Trophoblast cell (in vitro differentiated cells and primary cell): ENCODE measurements at regions not wholly inside any gene's neighbourhood (a gene's known extent, or its start where the extent isn't known, plus 50 kb on each side); places are given as distances from the start of the nearest gene placed in this dataset.
A peak's percentile ranks its signal among the peaks of the same experiment; 100 is the strongest.

ENCODE experiments used
- DNase-seq, 2 donors: peaks; one replicate each; pipeline ENCODE4 v3.0.0-alpha.2; 2016
- H2AFZ ChIP-seq: 2 replicates; pipeline ENCODE4 v1.6.1; 2013; ENCODE audit warnings: low read length, moderate library complexity, mild to moderate bottlenecking; ENCODE audit not compliant: insufficient read depth, poor library complexity
- H2AK5ac ChIP-seq: 2 replicates; pipeline ENCODE4 v1.6.1; 2013; ENCODE audit warnings: mild to moderate bottlenecking, low read length
- H2BK120ac ChIP-seq: 2 replicates; pipeline ENCODE4 v1.6.1; 2013; ENCODE audit warnings: low read length, mild to moderate bottlenecking, moderate library complexity; ENCODE audit not compliant: insufficient read depth, poor library complexity
- H2BK12ac ChIP-seq: 2 replicates; pipeline ENCODE4 v1.6.1; 2013; ENCODE audit warnings: mild to moderate bottlenecking, low read length, moderate library complexity
- H2BK5ac ChIP-seq: 2 replicates; pipeline ENCODE4 v1.6.1; 2013; ENCODE audit warnings: low read length, low read depth, moderate library complexity, mild to moderate bottlenecking; ENCODE audit not compliant: poor library complexity
- H3K14ac ChIP-seq: 2 replicates; pipeline ENCODE4 v1.6.1; 2013; ENCODE audit warnings: mild to moderate bottlenecking, low read length
- H3K18ac ChIP-seq: 2 replicates; pipeline ENCODE4 v1.6.1; 2013; ENCODE audit warnings: mild to moderate bottlenecking, low read length
- H3K23ac ChIP-seq: 2 replicates; pipeline ENCODE4 v1.6.1; 2013; ENCODE audit warnings: low read length
- H3K27ac ChIP-seq: 2 replicates; pipeline ENCODE4 v1.5.1; 2013; ENCODE audit warnings: low read depth, mild to moderate bottlenecking, inconsistent platforms, low read length, moderate library complexity
- H3K27me3 ChIP-seq: 2 replicates; pipeline ENCODE4 v1.6.1; 2013; ENCODE audit warnings: inconsistent platforms, mild to moderate bottlenecking, low read length, moderate library complexity; ENCODE audit not compliant: insufficient read depth
- H3K36me3 ChIP-seq, 2 experiments: 1 replicate in 1 of 2; 2 replicates in 1 of 2; pipeline ENCODE4 v1.6.1; 2013; ENCODE audit warnings: low read length in 2 of 2, mild to moderate bottlenecking in 2 of 2, moderate library complexity in 1 of 2; ENCODE audit not compliant: insufficient read depth in 2 of 2, control insufficient read depth in 1 of 2
- H3K4ac ChIP-seq: 2 replicates; pipeline ENCODE4 v1.6.1; 2013; ENCODE audit warnings: low read depth, mild to moderate bottlenecking, low read length, moderate library complexity
- H3K4me1 ChIP-seq, 2 experiments: 1 replicate in 1 of 2; 2 replicates in 1 of 2; pipeline ENCODE4 v1.6.1; 2013; ENCODE audit warnings: low read length in 2 of 2, mild to moderate bottlenecking in 2 of 2, moderate library complexity in 1 of 2; ENCODE audit not compliant: insufficient read depth in 2 of 2, control insufficient read depth in 1 of 2
- H3K4me2 ChIP-seq: 2 replicates; pipeline ENCODE4 v1.6.1; 2013; ENCODE audit warnings: inconsistent platforms, mild to moderate bottlenecking, low read length, moderate library complexity
- H3K4me3 ChIP-seq: 2 replicates; pipeline ENCODE4 v1.5.1; 2013; ENCODE audit warnings: mild to moderate bottlenecking, low read depth, low read length, inconsistent platforms
- H3K79me1 ChIP-seq: one replicate; pipeline ENCODE4 v1.6.1; 2013; ENCODE audit warnings: low read length
- H3K79me2 ChIP-seq: 2 replicates; pipeline ENCODE4 v1.6.1; 2013; ENCODE audit warnings: low read length, mild to moderate bottlenecking; ENCODE audit not compliant: control insufficient read depth, insufficient read depth, poor library complexity
- H3K9ac ChIP-seq: 2 replicates; pipeline ENCODE4 v1.6.1; 2013; ENCODE audit warnings: mild to moderate bottlenecking, low read length
- H3K9me3 ChIP-seq: 2 replicates; pipeline ENCODE4 v1.6.1; 2013; ENCODE audit warnings: low read depth, mild to moderate bottlenecking, control low read depth, inconsistent platforms, low read length; ENCODE audit not compliant: insufficient read depth
- H4K12ac ChIP-seq: 2 replicates; pipeline ENCODE4 v1.6.1; 2013; ENCODE audit warnings: low read depth, mild to moderate bottlenecking, low read length, moderate library complexity
- H4K8ac ChIP-seq: 2 replicates; pipeline ENCODE4 v1.6.1; 2013; ENCODE audit warnings: low read depth, mild to moderate bottlenecking, low read length, moderate library complexity
- H4K91ac ChIP-seq: one replicate; pipeline ENCODE4 v1.6.1; 2013; ENCODE audit warnings: low read depth, mild to moderate bottlenecking, low read length, moderate library complexity
- WGBS: extraction: QIAGEN DNeasy Blood & Tissue Kit; methylation state at CpG from one replicate; pipeline ENCODE4 v1.1.7; 2013; ENCODE audit warnings: missing lambda C conversion rate; ENCODE audit not compliant: insufficient read length, insufficient coverage; ENCODE audit errors: extremely low coverage; 5-methylcytosine and 5-hydroxymethylcytosine counted together

- no peaks in the 10 kb centered on the region for H3K27me3 ChIP-seq
- WGBS = no CpG with 5 or more reads among the region's 16 CpGs
- no peak overlapping the region for H3K4ac ChIP-seq
- H3K23ac ChIP-seq = no peak overlapping the region
- peaks cover 15% of the 10 kb centered on the region for H3K9me3 ChIP-seq
- no peak overlapping the region for H4K8ac ChIP-seq
- DNase-seq = no peak
- no peaks in the 10 kb centered on the region for H3K79me2 ChIP-seq
- no peak overlapping the region for H4K12ac ChIP-seq
- H2BK5ac ChIP-seq = no peak overlapping the region
- H3K27ac ChIP-seq = no peak overlapping the region
- no peak overlapping the region for H3K18ac ChIP-seq
- H3K14ac ChIP-seq = no peak overlapping the region
- H3K36me3 ChIP-seq = no peaks in the 10 kb centered on the region
- no peak overlapping the region for H2AFZ ChIP-seq
- no peaks in the 10 kb centered on the region for H3K79me1 ChIP-seq
- H3K4me3 ChIP-seq = no peak overlapping the region
- no peak overlapping the region for H2BK120ac ChIP-seq
- no peaks in the 10 kb centered on the region for H3K4me1 ChIP-seq
- no peak overlapping the region for H2AK5ac ChIP-seq
- no peak overlapping the region for H4K91ac ChIP-seq
- no peak overlapping the region for H3K9ac ChIP-seq
- H2BK12ac ChIP-seq = no peak overlapping the region
- H3K4me2 ChIP-seq = no peak overlapping the region
These were observed 93.2 kb upstream of the SOX1 start for GRCh38 chr13:111973605-111974340.

DNA sequence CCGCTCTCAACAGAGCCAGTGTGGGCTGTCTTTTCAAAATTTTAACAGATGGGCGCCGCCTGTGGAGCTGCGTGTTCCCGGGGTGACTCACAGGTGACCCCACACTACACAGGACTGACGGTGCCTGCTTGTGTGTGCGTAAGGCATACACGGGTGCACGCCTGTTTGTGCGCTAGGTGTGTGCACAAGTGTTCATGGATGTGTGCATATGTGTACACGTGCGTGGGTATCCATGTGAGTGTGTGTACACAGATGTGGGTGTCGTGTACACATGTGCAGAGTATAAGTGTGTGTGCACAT is 92.7 kb upstream of the SOX1 start:
- Histone ChIP-seq H3K27me3 (no peaks in the 10 kb centered on the region), H3K4me3 (peak overlapping the region; percentile 51), H2AFZ (no peak overlapping the region)

GRCh38 chr13:111975539-111976473 is 91.1 kb upstream of the SOX1 start:
- Histone ChIP-seq H3K4me1 (no peaks in the 10 kb centered on the region), H2BK120ac (no peak overlapping the region), H3K23ac (no peak overlapping the region), H2AFZ (no peak overlapping the region), H4K91ac (no peak overlapping the region), H3K36me3 (no peaks in the 10 kb centered on the region), H3K18ac (no peak overlapping the region), H3K27ac (no peak overlapping the region), H3K9me3 (peaks cover 15% of the 10 kb centered on the region), H4K8ac (no peak overlapping the region), H3K9ac (no peak overlapping the region), H3K4me2 (no peak overlapping the region), H4K12ac (no peak overlapping the region), H2BK5ac (no peak overlapping the region), H3K79me2 (no peaks in the 10 kb centered on the region), H3K79me1 (no peaks in the 10 kb centered on the region), H3K4ac (no peak overlapping the region), H3K4me3 (peak overlapping the region; percentile 45), H2BK12ac (no peak overlapping the region), H2AK5ac (no peak overlapping the region), H3K14ac (no peak overlapping the region), H3K27me3 (no peaks in the 10 kb centered on the region)
- no peak for DNase-seq
- WGBS = no CpG with 5 or more reads among the region's 49 CpGs

More for the DNA sequence above, 92.7 kb upstream of the SOX1 start:
- Histone ChIP-seq H2BK5ac (no peak overlapping the region), H4K12ac (no peak overlapping the region), H3K9me3 (peaks cover 15% of the 10 kb centered on the region), H2BK120ac (no peak overlapping the region), H3K79me1 (no peaks in the 10 kb centered on the region), H3K18ac (no peak overlapping the region), H3K14ac (no peak overlapping the region), H3K9ac (peak overlapping the region; percentile 73), H3K27ac (no peak overlapping the region), H4K91ac (no peak overlapping the region), H3K36me3 (no peaks in the 10 kb centered on the region), H2AK5ac (no peak overlapping the region), H3K23ac (no peak overlapping the region), H2BK12ac (no peak overlapping the region), H4K8ac (no peak overlapping the region), H3K4me1 (no peaks in the 10 kb centered on the region), H3K4ac (no peak overlapping the region), H3K79me2 (no peaks in the 10 kb centered on the region), H3K4me2 (no peak overlapping the region)
- DNase-seq = no peak
- no CpG with 5 or more reads among the region's 13 CpGs for WGBS

GRCh38 chr13:111976474-111977178 is 90.3 kb upstream of the SOX1 start:
- no peak overlapping the region for H3K14ac ChIP-seq
- peaks cover 15% of the 10 kb centered on the region for H3K9me3 ChIP-seq
- no peak for DNase-seq
- H2BK5ac ChIP-seq = no peak overlapping the region
- no peak overlapping the region for H3K4me2 ChIP-seq
- H2BK120ac ChIP-seq = no peak overlapping the region
- no peak overlapping the region for H4K8ac ChIP-seq
- no peak overlapping the region for H3K4ac ChIP-seq
- no peaks in the 10 kb centered on the region for H3K79me1 ChIP-seq
- no peak overlapping the region for H3K4me3 ChIP-seq
- no peaks in the 10 kb centered on the region for H3K4me1 ChIP-seq
- no peaks in the 10 kb centered on the region for H3K36me3 ChIP-seq
- no peak overlapping the region for H3K27ac ChIP-seq
- H3K27me3 ChIP-seq = no peaks in the 10 kb centered on the region
- no peak overlapping the region for H4K12ac ChIP-seq
- no peak overlapping the region for H2BK12ac ChIP-seq
- H4K91ac ChIP-seq = no peak overlapping the region
- no peak overlapping the region for H2AK5ac ChIP-seq
- no peak overlapping the region for H3K18ac ChIP-seq
- no CpG with 5 or more reads among the region's 17 CpGs for WGBS
- no peaks in the 10 kb centered on the region for H3K79me2 ChIP-seq
- H3K9ac ChIP-seq = no peak overlapping the region
- no peak overlapping the region for H3K23ac ChIP-seq
- no peak overlapping the region for H2AFZ ChIP-seq
